GM21576 (cell line): ENCODE measurements at regions not wholly inside any gene's neighbourhood (a gene's known extent, or its start where the extent isn't known, plus 50 kb on each side); places are given as distances from the start of the nearest gene placed in this dataset.
A peak's percentile ranks its signal among the peaks of the same experiment; 100 is the strongest.

ENCODE experiments used
- ATAC-seq: cut with Tn5 transposase; IDR thresholded peaks from one replicate; pipeline ENCODE4 v1.9.1; 2021; ENCODE audit warnings: mild to moderate bottlenecking, moderate library complexity; ENCODE audit not compliant: unreplicated experiment

DNA sequence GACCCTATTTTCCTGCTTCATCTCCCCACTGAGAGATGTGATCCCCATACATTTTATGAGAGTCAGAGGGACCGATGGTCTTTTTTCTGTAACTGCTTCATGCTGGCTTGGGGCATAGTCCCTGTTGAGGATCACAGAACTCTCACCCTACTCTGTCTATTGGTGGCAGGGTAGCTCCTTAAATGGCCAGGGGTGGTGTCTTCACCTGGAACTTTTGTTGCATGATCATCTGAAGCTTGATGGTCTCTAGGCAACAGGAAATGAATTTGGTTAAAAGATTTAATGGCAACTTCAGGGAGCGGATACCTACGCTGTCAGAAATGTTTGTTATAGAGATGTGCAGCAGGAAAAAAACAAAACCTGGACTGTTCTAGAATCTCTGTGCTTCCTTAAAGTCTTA, 87.0 kb upstream of the GLIS3 start:
- no peak for ATAC-seq

DNA sequence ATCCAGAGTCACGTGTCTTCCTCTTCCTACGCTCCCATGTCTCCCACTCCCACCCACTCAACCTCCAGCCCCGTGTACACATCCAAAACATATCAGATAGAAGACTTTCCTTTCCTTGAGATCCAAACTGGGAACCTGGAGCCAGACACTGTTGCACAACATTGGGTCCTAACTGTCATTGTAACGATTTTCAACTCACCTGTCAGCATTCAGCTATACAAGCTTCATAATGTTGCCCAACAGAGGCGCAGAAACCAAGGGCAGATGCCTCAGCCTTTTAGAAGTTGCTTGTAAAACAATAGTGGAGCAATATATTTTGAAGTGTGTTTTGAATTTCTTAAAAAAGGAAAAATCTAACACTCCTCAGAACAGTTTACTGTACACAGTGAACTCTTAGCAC, 84.9 kb upstream of the GLIS3 start:
- ATAC-seq, result no peak

DNA sequence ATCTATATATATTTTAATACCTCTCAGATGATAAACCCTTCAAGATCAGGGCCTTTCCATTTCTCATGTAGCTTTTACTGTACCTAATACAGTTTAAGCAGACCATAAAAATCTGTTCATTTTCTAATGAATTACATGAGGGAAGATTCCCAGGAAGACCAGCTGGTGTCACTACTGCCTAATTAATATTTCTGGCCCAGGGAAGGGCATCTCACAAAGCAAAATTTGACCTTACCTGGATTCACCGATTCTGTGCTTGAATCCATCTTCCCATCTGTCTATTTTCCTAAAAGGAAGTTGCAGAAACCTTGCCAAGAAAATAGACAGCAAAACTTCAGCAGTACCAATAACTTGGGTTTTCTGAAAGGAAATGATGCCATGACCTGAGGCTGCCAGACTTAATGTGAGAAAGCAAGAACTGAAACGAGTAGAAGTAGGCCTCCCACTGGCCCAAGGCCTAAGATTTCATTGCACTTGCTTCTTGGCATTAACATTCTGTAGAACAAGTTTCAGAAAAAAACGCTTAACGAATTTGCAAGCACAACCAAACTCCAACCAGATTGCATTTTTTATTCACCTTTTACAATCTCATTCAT, 83.0 kb upstream of the GLIS3 start:
- peak; percentile 73 for ATAC-seq

DNA sequence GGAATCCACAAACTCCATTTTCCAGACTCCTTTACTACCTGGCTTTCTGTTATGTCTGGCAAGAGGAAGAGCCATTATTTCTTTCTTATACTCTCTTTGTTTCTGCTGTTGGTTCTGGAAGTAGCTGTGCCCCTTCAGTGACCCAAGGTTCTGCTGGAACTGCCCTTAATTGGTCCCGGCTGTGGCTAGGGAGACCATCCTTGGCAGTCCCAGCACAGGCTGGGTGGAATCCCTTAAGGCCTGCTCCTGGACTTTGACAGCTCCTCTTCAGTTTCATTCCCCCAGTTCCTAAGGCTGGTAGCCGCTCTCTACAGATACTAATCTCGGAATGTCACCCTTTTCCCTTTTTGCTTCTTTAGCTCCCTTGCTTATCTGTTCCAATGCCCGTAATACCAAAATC, 81.9 kb upstream of the GLIS3 start:
- no peak for ATAC-seq

DNA sequence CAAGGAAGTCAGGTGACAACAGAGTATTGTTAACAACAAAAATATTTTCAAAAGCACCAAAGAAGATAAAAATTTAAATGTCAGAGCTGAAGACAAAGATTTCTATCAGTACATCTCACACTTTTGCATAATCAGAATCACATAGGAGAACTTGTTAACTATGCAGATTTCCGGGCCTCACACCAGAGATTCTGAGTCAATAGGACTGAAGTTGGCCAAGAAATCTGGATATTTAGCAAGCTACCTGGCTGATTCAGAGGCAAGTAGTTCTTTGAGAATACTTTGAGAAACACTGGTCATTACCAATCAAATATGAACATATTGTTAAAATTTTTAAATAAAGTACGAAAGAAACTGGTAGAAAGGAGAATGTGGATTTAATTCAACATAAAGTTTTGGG, 80.5 kb upstream of the GLIS3 start:
- no peak for ATAC-seq

DNA sequence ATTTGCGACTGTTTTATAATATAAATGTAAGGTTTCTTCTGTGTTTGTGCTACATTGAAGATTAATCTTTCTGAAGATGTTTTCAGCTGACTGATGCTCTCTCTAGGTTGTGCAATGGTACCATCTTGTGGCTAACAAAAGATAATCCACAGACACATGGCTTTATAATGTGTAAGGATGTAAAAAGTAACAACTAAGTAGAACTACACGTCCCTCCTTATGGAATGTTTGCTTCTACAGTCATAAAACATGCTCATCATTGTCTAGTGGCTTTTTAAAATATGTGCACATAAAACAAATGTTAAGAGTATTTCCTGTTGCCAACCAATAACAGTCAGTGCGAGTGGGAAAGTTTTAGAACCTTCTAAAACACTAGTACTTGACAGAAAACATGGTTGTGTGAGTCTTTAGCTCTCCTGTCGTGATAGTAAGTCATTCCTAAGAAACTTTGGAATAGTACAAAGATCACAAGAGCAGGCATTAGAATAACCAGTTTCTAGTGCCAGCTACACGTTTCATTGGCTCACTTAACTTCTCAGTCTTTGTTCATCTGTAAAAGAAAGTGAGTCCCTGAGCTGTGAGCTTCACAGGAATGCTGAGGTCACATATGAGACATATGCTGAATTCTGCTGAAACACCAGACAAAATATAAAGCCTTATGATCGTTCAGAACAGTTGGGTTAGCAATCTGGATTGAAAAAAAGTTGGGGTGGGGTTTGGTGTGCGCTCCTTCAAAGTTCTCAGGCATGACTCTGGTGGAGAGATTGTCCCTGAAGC, 75.7 kb upstream of the GLIS3 start:
- ATAC-seq, result no peak

DNA sequence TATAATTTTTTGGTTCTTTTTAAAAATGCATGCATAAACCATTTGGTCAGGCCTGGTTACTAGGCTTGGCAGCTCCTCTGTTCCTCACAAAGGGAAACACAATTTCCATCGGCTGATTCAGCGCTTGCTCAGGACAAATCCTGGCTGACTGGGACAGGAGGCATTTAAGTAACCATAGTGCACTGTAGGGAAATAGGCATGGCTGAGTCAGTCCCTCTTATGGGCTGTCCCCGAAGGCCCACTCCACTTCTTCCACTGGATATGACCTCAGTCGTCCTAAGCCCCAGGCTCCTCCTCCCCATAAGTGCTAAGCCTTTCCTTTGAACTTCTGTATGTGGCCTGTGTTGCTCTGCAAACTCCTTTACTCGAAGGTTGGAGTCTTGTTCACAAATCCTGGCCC, 71.2 kb upstream of the GLIS3 start:
- no peak for ATAC-seq

DNA sequence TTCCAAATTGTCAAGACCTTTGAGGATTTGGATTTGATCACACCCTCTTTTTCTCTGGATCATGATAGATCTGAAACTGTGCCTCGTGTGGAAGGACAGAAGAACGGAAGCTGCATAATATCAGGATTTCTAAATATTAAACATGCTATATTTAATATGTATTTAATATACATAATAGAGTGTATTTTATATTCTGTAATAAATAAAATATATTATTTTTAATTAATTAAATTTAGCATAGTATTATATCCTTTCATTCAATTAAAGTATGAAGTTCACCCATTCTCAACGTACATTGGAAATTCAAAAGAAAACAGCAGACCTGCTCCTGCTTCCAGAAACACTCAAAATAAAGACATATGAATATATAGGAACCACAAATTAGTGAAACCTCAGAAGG, 70.6 kb upstream of the GLIS3 start:
- no peak for ATAC-seq

DNA sequence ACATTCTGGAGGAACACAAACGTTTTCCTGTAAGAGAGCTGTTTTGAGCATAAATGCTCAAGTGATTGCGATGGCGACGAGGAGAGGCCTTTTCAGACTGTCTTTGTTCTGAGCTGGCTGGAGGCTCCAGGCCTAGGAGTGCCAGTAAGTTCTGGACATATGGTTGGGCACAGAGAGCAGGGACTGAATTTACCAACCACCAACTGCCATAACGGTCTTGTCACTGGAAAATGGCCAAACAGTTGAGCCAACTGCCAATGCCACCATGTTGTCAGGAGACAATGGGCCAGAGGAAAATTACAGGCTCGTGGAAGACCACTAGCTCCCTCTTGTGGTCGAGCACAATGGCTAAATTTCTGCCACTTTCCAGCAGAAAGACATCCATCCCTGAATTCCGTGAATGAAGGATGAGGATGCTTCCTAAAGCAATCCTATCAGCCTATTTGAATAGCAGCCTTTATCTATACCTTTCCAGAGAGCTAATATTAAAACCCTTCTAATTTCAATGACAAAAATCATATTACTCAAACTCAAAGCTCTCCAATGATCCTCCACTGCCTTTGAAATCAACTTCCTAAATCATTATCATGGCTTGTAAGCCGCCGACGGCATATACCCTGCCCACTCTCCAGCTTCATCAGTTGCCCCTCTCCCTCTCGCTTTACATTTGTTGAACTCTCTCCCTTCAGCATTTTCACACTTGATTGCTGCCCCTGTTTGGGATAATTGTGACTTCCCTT, 66.9 kb upstream of the GLIS3 start:
- ATAC-seq, result no peak

DNA sequence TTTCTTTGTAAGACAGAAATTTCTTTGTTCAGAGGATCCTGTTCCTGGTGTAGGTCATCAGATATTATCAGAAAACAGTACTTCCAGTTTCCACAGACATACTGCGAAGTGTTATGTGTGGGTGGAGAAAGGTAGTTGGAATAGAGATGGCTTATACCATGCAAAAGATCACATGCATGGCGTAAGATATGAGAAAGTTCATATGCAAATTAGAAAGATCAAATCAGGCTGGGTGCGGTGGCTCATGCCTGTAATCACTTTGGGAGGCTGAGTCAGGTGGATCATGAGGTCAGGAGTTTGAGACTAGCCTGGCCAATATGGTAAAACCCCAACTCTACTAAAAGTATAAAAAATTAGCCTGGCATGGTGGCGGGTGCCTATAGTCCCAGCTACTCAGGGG, 65.2 kb upstream of the GLIS3 start:
- no peak for ATAC-seq

DNA sequence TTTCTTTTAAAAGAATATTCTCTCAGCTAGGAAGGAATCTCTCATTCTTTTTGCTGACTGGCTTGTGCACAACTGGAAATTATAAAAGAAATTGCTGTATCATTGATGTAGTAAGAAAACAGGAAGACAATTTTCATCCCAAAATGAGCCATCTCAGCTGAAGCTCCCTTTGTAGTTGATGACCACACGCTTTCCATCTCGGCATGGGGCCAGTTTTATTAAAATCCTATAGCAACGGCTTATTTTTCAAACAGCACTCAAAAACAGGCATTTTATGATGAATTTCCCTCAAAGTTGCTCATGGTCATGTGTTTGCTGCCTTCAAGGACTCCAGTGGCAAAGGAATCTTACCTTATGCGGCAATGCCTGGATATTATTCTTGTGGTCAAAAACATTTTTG, 62.4 kb upstream of the GLIS3 start:
- ATAC-seq, result no peak

DNA sequence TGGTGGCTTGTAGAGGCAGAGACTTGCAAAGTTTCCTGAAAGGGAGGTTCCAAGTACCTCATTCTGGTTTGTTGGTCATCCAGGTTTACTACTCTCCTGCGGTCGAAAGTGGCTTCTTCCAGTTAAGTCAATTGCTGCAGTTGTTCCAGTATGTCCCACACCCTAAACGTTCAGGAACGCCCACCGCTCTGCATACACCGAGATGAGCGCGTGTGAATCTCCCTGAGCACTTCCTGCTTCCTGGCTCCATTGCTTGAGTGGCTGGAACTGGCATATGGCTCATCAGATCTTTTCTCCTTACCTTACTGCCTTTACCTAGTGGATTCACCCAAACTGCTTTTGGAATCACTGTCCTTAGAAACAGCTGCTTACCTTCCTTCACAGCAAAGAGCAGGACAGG, 59.1 kb upstream of the GLIS3 start:
- ATAC-seq, result no peak

DNA sequence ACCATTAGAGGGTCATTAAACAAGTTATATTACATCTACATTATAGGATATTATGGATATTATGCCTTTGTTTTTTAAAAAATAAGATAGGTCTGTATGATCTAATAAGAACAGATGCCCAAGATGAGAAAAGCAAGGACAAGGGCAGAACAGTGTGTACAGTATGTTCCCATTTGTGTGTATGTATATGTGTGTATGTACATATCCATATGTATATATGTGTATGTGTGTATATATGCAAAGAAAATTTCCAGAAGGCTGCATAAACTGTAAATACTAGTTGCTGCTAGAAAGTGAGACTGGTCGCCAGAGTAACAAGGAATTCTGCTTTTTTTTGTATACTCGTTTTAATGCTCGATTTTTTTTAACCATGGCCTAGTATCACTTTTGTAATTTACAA, 58.1 kb upstream of the GLIS3 start:
- no peak for ATAC-seq

DNA sequence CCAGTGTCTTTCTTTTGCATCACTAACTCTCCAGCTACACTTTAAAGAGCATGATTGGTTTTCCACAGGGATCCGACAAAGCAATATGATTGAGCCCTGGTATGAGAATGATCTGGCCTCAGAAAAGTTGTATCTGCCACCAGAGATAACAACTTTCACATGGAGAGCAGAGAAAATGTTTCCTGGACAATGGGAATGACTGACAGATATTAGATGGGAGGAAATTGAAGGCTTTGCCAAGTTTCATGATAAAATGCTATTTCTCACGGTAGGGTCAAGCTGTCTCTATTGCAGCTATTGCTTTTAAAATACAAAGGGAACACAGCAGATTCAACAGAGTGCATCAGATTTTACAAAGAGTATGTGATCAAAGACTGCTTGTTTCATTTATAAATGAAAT, 56.4 kb upstream of the GLIS3 start:
- no peak for ATAC-seq

DNA sequence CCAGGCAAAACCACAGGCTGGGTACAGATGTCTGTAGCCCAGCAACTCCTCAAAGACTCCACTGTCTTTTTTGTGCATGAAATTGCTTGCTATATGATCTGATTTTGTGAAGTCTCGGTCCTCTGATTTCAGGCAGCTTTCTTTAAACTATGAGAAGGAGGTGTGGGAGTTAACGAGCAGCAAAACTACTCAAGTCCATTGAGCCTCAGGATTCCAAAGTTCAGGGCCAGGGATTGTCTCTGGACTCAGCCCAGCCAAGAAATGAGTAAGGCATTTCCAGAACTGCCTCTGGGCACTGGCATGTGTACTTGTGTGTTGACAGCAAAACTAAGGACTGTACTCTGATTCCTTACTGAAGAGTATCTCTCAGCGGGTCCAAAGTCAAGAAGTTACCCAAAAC, 53.4 kb upstream of the GLIS3 start:
- no peak for ATAC-seq

DNA sequence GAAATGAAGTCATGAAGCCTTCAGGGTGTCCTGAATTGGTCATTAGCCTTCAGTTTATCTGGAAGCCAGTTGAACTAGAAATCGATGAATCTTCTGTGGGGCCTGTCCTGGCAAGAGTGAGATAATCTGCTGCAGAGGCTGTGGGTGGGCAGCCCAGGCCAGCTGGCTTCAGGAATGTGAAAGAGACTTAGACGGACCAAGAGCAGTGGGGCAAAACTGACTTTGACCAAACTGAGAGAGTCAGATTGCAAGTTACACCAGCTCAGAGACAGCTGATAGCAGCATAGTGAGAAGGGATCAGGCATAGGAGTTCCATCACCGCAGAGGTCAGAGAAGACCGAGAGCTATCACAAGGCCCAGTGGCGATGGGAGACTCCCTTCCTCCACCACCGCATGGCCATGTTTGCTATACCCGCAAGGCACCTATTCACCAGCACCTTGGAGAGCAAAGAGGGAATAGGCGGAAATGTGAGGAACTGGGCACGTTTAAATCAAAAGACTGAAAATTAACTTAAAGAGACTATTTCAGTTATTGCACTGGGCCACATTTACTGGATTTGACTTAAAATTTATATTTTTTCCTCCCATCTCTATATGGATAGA, 50.0 kb upstream of the GLIS3 start:
- ATAC-seq, result no peak
